ENCODE measurements at regions not wholly inside any gene's neighbourhood (a gene's known extent, or its start where the extent isn't known, plus 50 kb on each side); places are given as distances from the start of the nearest gene placed in this dataset.

- H3K27ac ChIP-seq, result no peak overlapping the region
- intact Hi-C loops (cut with DNase I; ENCODE audit: low total_unique reads), result no loop called here
- H3K4me1 ChIP-seq, result no peaks in the 10 kb centered on the region
- no peaks in the 10 kb centered on the region for H3K27me3 ChIP-seq
- H3K36me3 ChIP-seq, result no peaks in the 10 kb centered on the region
- DNase-seq (ENCODE audit: low spot score in 2 of 2), result no peak
- no peak overlapping the region for H3K4me3 ChIP-seq
- no peaks in the 10 kb centered on the region for H3K9me3 ChIP-seq
- TF ChIP-seq POLR2AphosphoS5 (IDR thresholded peaks at IDR 0.05), result no peak
- TF ChIP-seq POLR2A (IDR thresholded peaks at IDR 0.05), result no peak
- no peak for TF ChIP-seq CTCF (IDR thresholded peaks at IDR 0.05)
Measured at GRCh38 chr7:4436936-4437335, 245.2 kb upstream of the FOXK1 start.

GRCh38 chr7:4437916-4438315 is 244.2 kb upstream of the FOXK1 start:
- intact Hi-C loops (cut with DNase I; ENCODE audit: low total_unique reads), result no loop called here

GRCh38 chr7:4438723-4439245 is 243.3 kb upstream of the FOXK1 start:
- no peaks in the 10 kb centered on the region for H3K36me3 ChIP-seq
- no peak for TF ChIP-seq CTCF (IDR thresholded peaks at IDR 0.05)
- TF ChIP-seq POLR2A (IDR thresholded peaks at IDR 0.05), result no peak
- no peak for TF ChIP-seq POLR2AphosphoS5 (IDR thresholded peaks at IDR 0.05)
- H3K9me3 ChIP-seq, result no peaks in the 10 kb centered on the region
- DNase-seq (ENCODE audit: low spot score in 2 of 2), result no peak
- no peaks in the 10 kb centered on the region for H3K27me3 ChIP-seq
- H3K4me3 ChIP-seq, result no peak overlapping the region
- no peaks in the 10 kb centered on the region for H3K4me1 ChIP-seq
- no peak overlapping the region for H3K27ac ChIP-seq
- intact Hi-C loops (cut with DNase I; ENCODE audit: low total_unique reads), result no loop called here

More at GRCh38 chr7:4437916-4438315, 244.2 kb upstream of the FOXK1 start:
- TF ChIP-seq POLR2A (IDR thresholded peaks at IDR 0.05) (no peak), POLR2AphosphoS5 (IDR thresholded peaks at IDR 0.05) (no peak), CTCF (IDR thresholded peaks at IDR 0.05) (no peak)
- DNase-seq (ENCODE audit: low spot score in 2 of 2), result no peak
- Histone ChIP-seq H3K4me1 (no peaks in the 10 kb centered on the region), H3K27me3 (no peaks in the 10 kb centered on the region), H3K36me3 (no peaks in the 10 kb centered on the region), H3K27ac (no peak overlapping the region), H3K9me3 (no peaks in the 10 kb centered on the region), H3K4me3 (no peak overlapping the region)

GRCh38 chr7:4439444-4439843 is 242.7 kb upstream of the FOXK1 start:
- no peak overlapping the region for H3K4me3 ChIP-seq
- DNase-seq (ENCODE audit: low spot score in 2 of 2), result no peak
- no peaks in the 10 kb centered on the region for H3K27me3 ChIP-seq
- no peaks in the 10 kb centered on the region for H3K36me3 ChIP-seq
- intact Hi-C loops (cut with DNase I; ENCODE audit: low total_unique reads), result no loop called here
- no peak for TF ChIP-seq POLR2A (IDR thresholded peaks at IDR 0.05)
- no peak for TF ChIP-seq CTCF (IDR thresholded peaks at IDR 0.05)
- TF ChIP-seq POLR2AphosphoS5 (IDR thresholded peaks at IDR 0.05), result no peak
- no peak overlapping the region for H3K27ac ChIP-seq
- no peaks in the 10 kb centered on the region for H3K9me3 ChIP-seq
- H3K4me1 ChIP-seq, result no peaks in the 10 kb centered on the region

GRCh38 chr7:4444106-4444505 is 238.0 kb upstream of the FOXK1 start:
- TF ChIP-seq POLR2AphosphoS5 (IDR thresholded peaks at IDR 0.05) (no peak), POLR2A (IDR thresholded peaks at IDR 0.05) (no peak), CTCF (IDR thresholded peaks at IDR 0.05) (no peak)

More at GRCh38 chr7:4444106-4444505, 238.0 kb upstream of the FOXK1 start:
- intact Hi-C loops (cut with DNase I; ENCODE audit: low total_unique reads), result no loop called here
- Histone ChIP-seq H3K27ac (no peak overlapping the region), H3K4me1 (no peaks in the 10 kb centered on the region), H3K9me3 (no peaks in the 10 kb centered on the region), H3K4me3 (no peak overlapping the region), H3K36me3 (no peaks in the 10 kb centered on the region), H3K27me3 (no peaks in the 10 kb centered on the region)
- no peak for DNase-seq (ENCODE audit: low spot score in 2 of 2)

Data from breast epithelium (tissue), 4 donors.